NCI-H446 treated with DMSO at 0.1 percent for 48 hours (cell line): ENCODE measurements at regions not wholly inside any gene's neighbourhood (a gene's known extent, or its start where the extent isn't known, plus 50 kb on each side); places are given as distances from the start of the nearest gene placed in this dataset.
"Not testable (repeated sequence)": the region's sequence is repeated elsewhere in the genome, so short reads cannot be mapped to it uniquely, and the experiment has no call there.

ENCODE experiments used
- DNase-seq: peaks from one replicate; lab custom pipeline; 2025; lab: John Stamatoyannopoulos, UW

- DNase-seq: peak; percentile 72
Measured at GRCh38 chr3:164375995-164376394, 702.3 kb downstream of the SI start.

GRCh38 chr3:164375538-164375937 lies 702.8 kb downstream of the SI start:
- DNase-seq: no peak

GRCh38 chr3:164371681-164372080 lies 706.6 kb downstream of the SI start:
- no peak for DNase-seq

- DNase-seq: no peak
Measured at GRCh38 chr3:164370970-164371369, 707.3 kb downstream of the SI start.

- no peak for DNase-seq
Measured at GRCh38 chr3:164365242-164365641, 713.1 kb downstream of the SI start.

- no peak for DNase-seq
Measured at GRCh38 chr3:164364111-164364510, 714.2 kb downstream of the SI start.

GRCh38 chr3:164360738-164361406 lies 717.4 kb downstream of the SI start:
- no peak for DNase-seq

- no peak for DNase-seq
Measured at GRCh38 chr3:164360078-164360578, 718.2 kb downstream of the SI start.

- no peak for DNase-seq
Measured at GRCh38 chr3:164352991-164353390, 725.3 kb downstream of the SI start.

GRCh38 chr3:164351131-164351530 lies 727.2 kb downstream of the SI start:
- DNase-seq: no peak

GRCh38 chr3:164342206-164342605 lies 736.1 kb downstream of the SI start:
- DNase-seq: not testable (repeated sequence)

- DNase-seq: no peak
Measured at GRCh38 chr3:164341086-164341485, 737.2 kb downstream of the SI start.

GRCh38 chr3:164340273-164340672 lies 738.0 kb downstream of the SI start:
- DNase-seq: no peak

GRCh38 chr3:164332831-164333802 lies 745.2 kb downstream of the SI start:
- peak; percentile 71 for DNase-seq

GRCh38 chr3:164326714-164327113 lies 751.6 kb downstream of the SI start:
- DNase-seq: no peak

GRCh38 chr3:164320962-164321361 lies 757.3 kb downstream of the SI start:
- peak; percentile 56 for DNase-seq

- no peak for DNase-seq
Measured at GRCh38 chr3:164306042-164306441, 772.3 kb downstream of the SI start.

GRCh38 chr3:164303894-164304293 lies 774.4 kb downstream of the SI start:
- no peak for DNase-seq

GRCh38 chr3:164302622-164303021 lies 775.7 kb downstream of the SI start:
- no peak for DNase-seq

- not testable (repeated sequence) for DNase-seq
Measured at GRCh38 chr3:164291486-164291885, 786.8 kb downstream of the SI start.

GRCh38 chr3:164278550-164278949 lies 799.7 kb downstream of the SI start:
- no peak for DNase-seq

GRCh38 chr3:164267053-164267452 lies 811.2 kb downstream of the SI start:
- no peak for DNase-seq

- peak; percentile 26 for DNase-seq
Measured at GRCh38 chr3:164250923-164251322, 827.4 kb downstream of the SI start.
